ENCODE measurements at regions not wholly inside any gene's neighbourhood (a gene's known extent, or its start where the extent isn't known, plus 50 kb on each side); places are given as distances from the start of the nearest gene placed in this dataset.

DNA sequence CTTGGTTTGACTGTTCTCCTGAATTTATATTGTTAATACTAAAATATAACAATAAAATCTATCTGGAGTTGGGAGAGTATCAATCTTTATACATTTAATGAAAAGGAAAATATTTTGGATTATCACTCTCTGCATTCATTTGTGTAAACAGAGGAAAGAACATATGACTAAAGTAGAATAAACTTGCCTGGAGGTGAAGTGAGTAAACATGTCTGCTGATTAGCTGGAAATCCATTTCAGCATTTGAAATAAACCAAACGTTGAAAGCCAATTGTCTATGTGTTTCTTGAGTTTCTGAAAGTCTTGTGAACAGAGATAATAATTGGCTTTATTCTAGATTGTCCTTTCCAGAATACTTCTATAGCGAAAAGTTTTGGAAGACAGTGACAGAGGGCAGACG is 776.2 kb downstream of the SEMA5A start:
- no peak for ATAC-seq
- no peaks in the 10 kb centered on the region for H3K27me3 ChIP-seq (replicated peaks in 1 of 2; ENCODE audit: control insufficient read depth in 2 of 2, insufficient read depth in 2 of 2, low read length in 1 of 2)
- in situ Hi-C loops (cut with MboI) = no loop called here
- H3K9me3 ChIP-seq (replicated peaks; ENCODE audit: control insufficient read depth, insufficient read depth, low read length) = no peaks in the 10 kb centered on the region
- H4K20me1 ChIP-seq (ENCODE audit: control insufficient read depth, insufficient read depth) = no peaks in the 10 kb centered on the region; the same call in 1 of the 2 replicates
- H3K9ac ChIP-seq (ENCODE audit: control insufficient read depth, insufficient read depth, low read length) = no peak overlapping the region
- 26% methylated on average over 3 of the region's 3 CpGs for WGBS (ENCODE audit: insufficient coverage, insufficient replicate concordance, low lambda C conversion rate, missing lambda C conversion rate)
- H3K4me3 ChIP-seq = no peak overlapping the region
- ChIA-PET CTCF (no interaction called here), POLR2A (no interaction called here), RAD21 (ENCODE audit: unreplicated experiment) (no interaction called here), SMC1A (ENCODE audit: uncharacterized antibody, unreplicated experiment) (no interaction called here)
- no peaks in the 10 kb centered on the region for H3K79me2 ChIP-seq (ENCODE audit: control insufficient read depth, insufficient read depth, low read length)
- TF ChIP-seq BCL11A (IDR thresholded peaks at IDR 0.05; ENCODE audit: low read depth, low read length) = no peak
- no peak for TF ChIP-seq NRF1 (conservative IDR thresholded peaks at IDR 0.05; ENCODE audit: low read depth, low read length)
- no peak for TF ChIP-seq MTA2 (IDR thresholded peaks at IDR 0.05; ENCODE audit: low read depth)
- no peak for TF ChIP-seq KAT2A (conservative IDR thresholded peaks at IDR 0.05; ENCODE audit: control insufficient read depth, low read depth, low read length)
- TF ChIP-seq TCF7 (IDR thresholded peaks at IDR 0.05; ENCODE audit: borderline replicate concordance) = no peak
- TF ChIP-seq SRF (IDR thresholded peaks at IDR 0.05; ENCODE audit: low read depth in 2 of 2, low read length in 2 of 2) = no peak
- no peak for TF ChIP-seq SMAD1 (IDR thresholded peaks at IDR 0.05; ENCODE audit: low read depth, partially characterized antibody)
- TF ChIP-seq, protein P1, sequence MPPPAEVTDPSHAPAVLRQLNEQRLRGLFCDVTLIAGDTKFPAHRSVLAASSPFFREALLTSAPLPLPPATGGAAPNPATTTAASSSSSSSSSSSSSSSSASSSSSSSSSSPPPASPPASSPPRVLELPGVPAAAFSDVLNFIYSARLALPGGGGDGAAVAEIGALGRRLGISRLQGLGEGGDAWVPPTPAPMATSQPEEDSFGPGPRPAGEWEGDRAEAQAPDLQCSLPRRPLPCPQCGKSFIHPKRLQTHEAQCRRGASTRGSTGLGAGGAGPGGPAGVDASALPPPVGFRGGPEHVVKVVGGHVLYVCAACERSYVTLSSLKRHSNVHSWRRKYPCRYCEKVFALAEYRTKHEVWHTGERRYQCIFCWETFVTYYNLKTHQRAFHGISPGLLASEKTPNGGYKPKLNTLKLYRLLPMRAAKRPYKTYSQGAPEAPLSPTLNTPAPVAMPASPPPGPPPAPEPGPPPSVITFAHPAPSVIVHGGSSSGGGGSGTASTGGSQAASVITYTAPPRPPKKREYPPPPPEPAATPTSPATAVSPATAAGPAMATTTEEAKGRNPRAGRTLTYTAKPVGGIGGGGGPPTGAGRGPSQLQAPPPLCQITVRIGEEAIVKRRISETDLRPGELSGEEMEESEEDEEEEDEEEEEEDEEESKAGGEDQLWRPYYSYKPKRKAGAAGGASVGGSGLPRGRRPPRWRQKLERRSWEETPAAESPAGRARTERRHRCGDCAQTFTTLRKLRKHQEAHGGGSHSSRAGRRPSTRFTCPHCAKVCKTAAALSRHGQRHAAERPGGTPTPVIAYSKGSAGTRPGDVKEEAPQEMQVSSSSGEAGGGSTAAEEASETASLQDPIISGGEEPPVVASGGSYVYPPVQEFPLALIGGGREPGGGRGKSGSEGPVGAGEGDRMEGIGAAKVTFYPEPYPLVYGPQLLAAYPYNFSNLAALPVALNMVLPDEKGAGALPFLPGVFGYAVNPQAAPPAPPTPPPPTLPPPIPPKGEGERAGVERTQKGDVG (CRISPR knock-in tag; IDR thresholded peaks at IDR 0.05) = no peak
- H3K27ac ChIP-seq (ENCODE audit: control insufficient read depth, insufficient read depth) = no peak overlapping the region
- no peak for DNase-seq (ENCODE audit: low read depth, low spot score)
- intact Hi-C loops (cut with micrococcal nuclease; ENCODE audit: unreplicated experiment) = no loop called here
- H3K4me2 ChIP-seq (ENCODE audit: control insufficient read depth, insufficient read depth) = no peak overlapping the region
- no peak for FAIRE-seq
- H3K4me1 ChIP-seq (ENCODE audit: control insufficient read depth, insufficient read depth, low read length) = no peaks in the 10 kb centered on the region
- no peaks in the 10 kb centered on the region for H3K36me3 ChIP-seq (ENCODE audit: control insufficient read depth in 2 of 2, insufficient read depth in 2 of 2, low read length in 1 of 2)
- no TSS peak for BruUV-seq (replicated peaks)
- H2AFZ ChIP-seq (ENCODE audit: control insufficient read depth, low read depth, low read length) = no peak overlapping the region

Measured in GM12878 (cell line).